ENCODE measurements at regions not wholly inside any gene's neighbourhood (a gene's known extent, or its start where the extent isn't known, plus 50 kb on each side); places are given as distances from the start of the nearest gene placed in this dataset.

DNA sequence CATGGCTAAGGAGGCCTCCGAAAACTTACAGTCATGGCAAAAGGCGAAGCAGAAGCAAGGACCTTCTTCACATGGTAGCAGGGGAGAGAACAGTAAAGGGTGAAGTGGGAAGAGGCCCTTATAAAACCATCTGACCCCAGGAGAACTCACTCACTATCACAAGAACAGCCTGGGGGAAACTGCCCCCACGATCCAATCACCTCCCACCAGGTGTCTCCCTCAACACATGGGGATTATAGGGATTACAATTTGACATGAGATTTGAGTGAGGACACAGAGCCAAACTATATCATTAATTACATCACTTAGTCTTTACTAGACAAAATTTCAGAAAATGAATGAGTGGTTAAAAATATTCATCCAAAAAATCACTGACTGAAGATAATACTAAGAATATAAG lies 453.6 kb downstream of the COL12A1 start:
- Histone ChIP-seq H4K20me1 (ENCODE audit: control insufficient read depth, insufficient read depth, low read length, poor library complexity, severe bottlenecking) (no peaks in the 10 kb centered on the region), H3K79me2 (ENCODE audit: control insufficient read depth, insufficient read depth, low read length) (no peaks in the 10 kb centered on the region), H3K4me3 (ENCODE audit: control extremely low read depth in 1 of 5, extremely low read depth in 1 of 5, insufficient read depth in 1 of 5, low read depth in 2 of 5, low read length in 4 of 5) (no peak overlapping the region), H2AFZ (ENCODE audit: insufficient read depth, low read depth, low read length, poor library complexity, severe bottlenecking) (no peak overlapping the region), H3K9ac (ENCODE audit: low read length) (no peak overlapping the region), H3K27me3 (replicated peaks in 1 of 4; ENCODE audit: control extremely low read depth in 1 of 4, control insufficient read depth in 3 of 4, insufficient read depth in 4 of 4, low read length in 3 of 4) (no peaks in the 10 kb centered on the region), H3K9me3 (ENCODE audit: control extremely low read depth in 1 of 3, control insufficient read depth in 2 of 3, insufficient read depth in 1 of 3, low read length in 2 of 3) (peaks cover 0 to 3% (median 0%) of the 10 kb centered on the region in 3 donors), H3K36me3 (replicated peaks in 1 of 2; ENCODE audit: control extremely low read depth in 1 of 2, control insufficient read depth in 1 of 2, extremely low read depth in 1 of 2, insufficient read depth in 2 of 2, low read length in 1 of 2) (no peaks in the 10 kb centered on the region), H3K4me2 (replicated peaks; ENCODE audit: low read depth, low read length, poor library complexity, severe bottlenecking) (no peak overlapping the region), H3K4me1 (ENCODE audit: control insufficient read depth in 2 of 2, insufficient read depth in 2 of 2, low read length in 2 of 2) (no peaks in the 10 kb centered on the region), H3K27ac (ENCODE audit: low read length in 2 of 2) (no peak overlapping the region)
- intact Hi-C loops (cut with micrococcal nuclease): no loop called here
- ChIA-PET CTCF (no interaction called here), POLR2A (no interaction called here)
- H3K4me1 Mint-ChIP-seq: no peaks in the 10 kb centered on the region
- TF ChIP-seq EZH2 (IDR thresholded peaks at IDR 0.05; ENCODE audit: borderline replicate concordance, insufficient read depth, low read depth, low read length, poor library complexity, severe bottlenecking): no peak
- no peak for TF ChIP-seq CTCF (IDR thresholded peaks at IDR 0.05)
- ATAC-seq (ENCODE audit: low read depth) (no peak), DNase-seq (no peak)
- H3K9me3 Mint-ChIP-seq (ENCODE audit: insufficient read depth): no peaks in the 10 kb centered on the region
- H3K27ac Mint-ChIP-seq: no peak overlapping the region
- H3K27me3 Mint-ChIP-seq: no peaks in the 10 kb centered on the region
- H3K4me3 Mint-ChIP-seq: no peak overlapping the region
- 100% methylated on average over 1 of the region's 3 CpGs for WGBS (ENCODE audit: insufficient coverage)

DNA sequence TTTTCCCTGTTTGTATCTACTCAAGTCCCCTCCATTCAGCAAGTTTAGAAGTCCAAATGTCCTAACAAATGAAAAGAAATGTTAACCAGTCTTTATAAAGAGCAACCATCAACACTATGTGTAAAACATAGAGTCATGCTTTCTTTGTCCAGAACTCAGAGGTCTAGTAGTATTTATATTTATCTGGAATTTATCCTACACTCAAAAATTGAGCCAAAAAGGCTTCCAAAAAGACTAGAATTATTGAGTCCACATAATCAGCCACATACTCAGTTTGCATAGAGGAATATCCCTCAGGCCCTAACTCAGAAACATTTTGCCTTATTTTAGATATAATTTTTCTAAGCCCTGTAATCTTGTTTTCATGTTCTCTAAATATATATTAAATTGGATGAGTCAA lies 455.0 kb downstream of the COL12A1 start:
- ATAC-seq (ENCODE audit: low read depth) (no peak), DNase-seq (no peak)
- H2AFZ ChIP-seq (ENCODE audit: insufficient read depth, low read depth, low read length, poor library complexity, severe bottlenecking): no peak overlapping the region
- no peaks in the 10 kb centered on the region for H4K20me1 ChIP-seq (ENCODE audit: control insufficient read depth, insufficient read depth, low read length, poor library complexity, severe bottlenecking)
- no peaks in the 10 kb centered on the region for H3K27me3 Mint-ChIP-seq
- H3K79me2 ChIP-seq (ENCODE audit: control insufficient read depth, insufficient read depth, low read length): no peaks in the 10 kb centered on the region
- H3K4me1 ChIP-seq (ENCODE audit: control insufficient read depth in 2 of 2, insufficient read depth in 2 of 2, low read length in 2 of 2): no peaks in the 10 kb centered on the region
- H3K4me3 ChIP-seq (ENCODE audit: control extremely low read depth in 1 of 5, extremely low read depth in 1 of 5, insufficient read depth in 1 of 5, low read depth in 2 of 5, low read length in 4 of 5): no peak overlapping the region
- no peaks in the 10 kb centered on the region for H3K36me3 ChIP-seq (replicated peaks in 1 of 2; ENCODE audit: control extremely low read depth in 1 of 2, control insufficient read depth in 1 of 2, extremely low read depth in 1 of 2, insufficient read depth in 2 of 2, low read length in 1 of 2)
- H3K4me2 ChIP-seq (replicated peaks; ENCODE audit: low read depth, low read length, poor library complexity, severe bottlenecking): no peak overlapping the region
- ChIA-PET POLR2A (no interaction called here), CTCF (no interaction called here)
- H3K9ac ChIP-seq (ENCODE audit: low read length): no peak overlapping the region
- peaks cover 0 to 3% (median 0%) of the 10 kb centered on the region in 3 donors for H3K9me3 ChIP-seq (ENCODE audit: control extremely low read depth in 1 of 3, control insufficient read depth in 2 of 3, insufficient read depth in 1 of 3, low read length in 2 of 3)
- H3K27ac ChIP-seq (ENCODE audit: low read length in 2 of 2): no peak overlapping the region
- no peak overlapping the region for H3K27ac Mint-ChIP-seq
- H3K27me3 ChIP-seq (replicated peaks in 1 of 4; ENCODE audit: control extremely low read depth in 1 of 4, control insufficient read depth in 3 of 4, insufficient read depth in 4 of 4, low read length in 3 of 4): no peaks in the 10 kb centered on the region
- no peaks in the 10 kb centered on the region for H3K4me1 Mint-ChIP-seq
- no peak overlapping the region for H3K4me3 Mint-ChIP-seq
- TF ChIP-seq EZH2 (IDR thresholded peaks at IDR 0.05; ENCODE audit: borderline replicate concordance, insufficient read depth, low read depth, low read length, poor library complexity, severe bottlenecking): no peak
- TF ChIP-seq CTCF (IDR thresholded peaks at IDR 0.05): no peak
- no peaks in the 10 kb centered on the region for H3K9me3 Mint-ChIP-seq (ENCODE audit: insufficient read depth)
- intact Hi-C loops (cut with micrococcal nuclease): no loop called here
